HS-5 (cell line): ENCODE measurements at regions not wholly inside any gene's neighbourhood (a gene's known extent, or its start where the extent isn't known, plus 50 kb on each side); places are given as distances from the start of the nearest gene placed in this dataset.

Experiments
- DNase-seq: peaks from one replicate; pipeline ENCODE4 v3.0.0-alpha.2; 2012; ENCODE audit warnings: low read depth

DNA sequence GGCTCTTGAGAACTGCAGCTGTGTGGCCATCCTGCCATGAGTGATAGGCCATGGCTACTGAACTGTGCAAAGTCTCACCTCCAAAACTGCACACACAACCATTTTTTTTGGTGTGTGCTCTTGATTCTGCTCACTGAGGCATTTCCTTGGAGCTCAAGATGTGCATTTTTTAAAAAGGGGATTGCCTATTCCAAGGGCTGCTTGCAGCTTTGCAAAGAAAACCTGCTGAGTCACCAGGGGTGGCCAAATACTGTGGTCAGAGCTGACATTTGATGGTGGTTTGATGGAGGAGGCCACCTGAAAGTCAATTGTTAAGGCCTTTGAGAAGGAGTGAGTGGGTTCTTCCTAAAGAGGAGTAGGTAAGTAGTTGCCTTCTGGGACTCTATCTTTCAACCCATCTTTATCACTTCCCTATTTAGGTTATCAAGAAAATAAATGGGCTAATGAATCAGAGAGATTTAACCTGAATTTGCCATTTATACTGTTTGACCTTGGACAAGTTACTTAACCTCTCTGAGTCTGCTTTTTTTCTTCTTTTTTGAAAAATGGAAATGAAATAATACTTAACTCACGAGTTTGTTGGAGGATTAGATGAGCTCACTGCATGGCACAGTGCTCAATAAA, 87.9 kb downstream of the CHST2 start:
- DNase-seq = no peak

DNA sequence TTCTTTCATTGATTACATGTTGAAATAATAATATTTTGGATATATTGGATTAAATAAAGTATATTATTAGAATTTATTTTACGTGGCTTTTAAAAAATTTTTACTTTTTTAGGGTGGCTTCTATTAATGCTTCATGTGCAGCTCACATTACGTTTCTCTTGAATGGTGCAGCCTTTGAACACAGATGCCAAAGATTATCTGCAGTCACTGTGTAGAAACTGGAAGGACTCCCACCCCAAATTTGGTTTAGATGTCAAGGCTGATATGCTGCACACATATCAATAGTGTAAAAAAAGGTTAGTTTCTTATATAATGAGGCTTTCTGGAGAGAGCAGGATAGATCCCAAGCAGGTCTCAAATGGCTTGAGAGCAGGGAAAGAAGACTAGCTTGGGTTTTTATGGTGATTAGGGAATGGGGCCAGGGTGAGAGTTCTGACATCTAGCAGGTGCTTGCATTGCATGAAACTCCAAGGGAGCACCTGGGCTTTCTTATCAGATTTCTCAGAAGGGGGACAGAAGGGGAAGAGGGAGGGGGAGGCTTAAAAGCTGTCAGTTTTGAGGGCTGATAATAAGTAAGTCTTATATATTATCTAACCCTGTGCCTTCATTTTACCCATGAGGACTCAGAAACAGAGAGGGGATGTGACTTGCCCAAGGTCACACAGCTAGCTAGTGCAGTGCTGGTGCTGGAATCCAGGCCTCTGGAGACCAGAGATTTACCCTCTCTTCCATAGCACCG, 89.6 kb downstream of the CHST2 start:
- DNase-seq = no peak

DNA sequence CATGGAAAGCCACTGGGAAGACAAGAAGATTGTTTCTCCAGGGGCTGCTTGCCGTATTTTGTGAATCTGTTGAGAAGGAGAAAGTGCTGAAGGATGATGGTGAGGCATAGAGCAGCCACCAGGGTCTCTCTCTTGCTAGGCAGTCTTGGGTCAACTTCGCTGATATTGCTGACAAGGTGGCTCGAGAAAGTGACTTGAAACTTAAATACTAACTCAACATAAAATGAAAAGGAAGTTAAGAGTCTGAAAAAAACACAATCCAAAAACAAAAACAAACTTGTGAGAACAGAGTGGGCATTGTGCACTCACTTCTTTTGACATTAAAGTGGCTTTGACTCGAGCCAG, 90.1 kb downstream of the CHST2 start:
- DNase-seq = no peak

DNA sequence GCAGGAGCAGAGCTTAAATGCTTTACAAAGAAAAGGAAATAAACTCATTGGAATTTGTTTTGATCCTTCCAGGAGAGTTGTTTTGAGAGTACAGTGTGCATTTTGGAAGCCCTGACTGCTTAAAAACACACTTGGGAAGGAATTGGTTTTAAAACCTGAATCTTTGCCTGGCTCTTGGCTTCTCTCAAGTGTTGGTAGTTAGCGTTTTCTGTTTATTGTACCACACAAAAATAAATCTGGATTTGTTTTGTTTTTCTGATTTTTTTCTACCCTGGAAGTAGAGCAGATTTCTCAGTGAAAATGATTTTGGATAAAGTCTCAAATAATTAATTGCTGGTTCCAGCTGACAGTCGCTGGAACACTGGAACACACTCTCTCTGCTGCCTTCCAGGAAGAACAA, 90.6 kb downstream of the CHST2 start:
- DNase-seq = no peak

DNA sequence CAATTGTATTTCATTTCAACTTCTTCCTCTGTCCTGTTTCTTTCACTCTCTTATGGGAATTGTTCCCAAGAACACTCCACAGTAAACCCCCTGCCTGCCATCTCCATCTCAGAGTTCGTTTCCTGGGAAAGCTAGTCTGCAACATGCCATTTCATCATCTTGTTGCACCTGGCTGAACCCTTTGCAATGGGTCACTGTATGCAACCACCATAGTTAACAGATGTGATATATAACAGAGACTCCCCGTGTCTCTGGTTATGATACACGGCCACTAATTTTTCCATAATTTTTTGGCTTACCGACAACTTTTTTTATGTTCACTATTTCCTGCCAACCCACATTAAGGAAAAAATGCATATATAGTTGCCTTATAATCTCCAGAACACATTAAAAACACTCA, 95.5 kb downstream of the CHST2 start:
- no peak for DNase-seq
